ENCODE measurements at regions not wholly inside any gene's neighbourhood (a gene's known extent, or its start where the extent isn't known, plus 50 kb on each side); places are given as distances from the start of the nearest gene placed in this dataset.

DNA sequence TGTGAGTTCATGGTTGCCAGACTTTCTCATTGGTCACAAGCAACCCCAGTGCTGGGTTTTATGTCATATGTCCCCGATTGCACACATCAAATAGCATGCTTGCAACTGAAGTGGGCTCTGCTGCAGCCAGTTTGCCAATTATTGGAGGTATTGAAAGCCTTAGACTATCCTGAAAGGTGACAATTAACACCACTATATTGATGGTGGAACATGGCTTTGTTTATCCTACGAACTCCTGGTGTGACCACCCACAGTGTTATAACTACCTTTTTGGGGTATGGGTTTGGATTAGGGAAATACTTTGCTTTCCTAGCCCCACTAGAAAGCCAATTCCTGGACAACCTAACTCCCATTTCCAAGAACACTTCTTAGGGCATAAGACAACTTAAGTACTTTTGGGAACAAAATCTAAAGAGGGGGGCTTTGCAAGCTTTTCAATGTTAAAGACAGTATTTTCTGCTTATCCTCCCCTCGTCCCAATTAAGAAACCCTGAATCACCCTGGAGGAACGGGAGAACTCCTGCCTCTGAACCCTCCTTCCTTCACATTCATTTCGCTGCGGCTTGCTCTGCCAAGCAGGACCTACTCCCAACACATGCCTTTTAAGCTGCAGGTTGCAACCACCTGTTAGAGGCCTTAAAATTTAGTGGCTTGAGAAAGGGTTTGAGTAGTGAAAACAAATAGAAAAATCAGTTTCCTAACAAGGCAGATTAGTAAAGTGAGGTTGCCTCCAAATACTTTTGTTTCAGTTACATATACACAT is 80.3 kb upstream of the RBM19 start (continued):
- TF ChIP-seq, protein P1, sequence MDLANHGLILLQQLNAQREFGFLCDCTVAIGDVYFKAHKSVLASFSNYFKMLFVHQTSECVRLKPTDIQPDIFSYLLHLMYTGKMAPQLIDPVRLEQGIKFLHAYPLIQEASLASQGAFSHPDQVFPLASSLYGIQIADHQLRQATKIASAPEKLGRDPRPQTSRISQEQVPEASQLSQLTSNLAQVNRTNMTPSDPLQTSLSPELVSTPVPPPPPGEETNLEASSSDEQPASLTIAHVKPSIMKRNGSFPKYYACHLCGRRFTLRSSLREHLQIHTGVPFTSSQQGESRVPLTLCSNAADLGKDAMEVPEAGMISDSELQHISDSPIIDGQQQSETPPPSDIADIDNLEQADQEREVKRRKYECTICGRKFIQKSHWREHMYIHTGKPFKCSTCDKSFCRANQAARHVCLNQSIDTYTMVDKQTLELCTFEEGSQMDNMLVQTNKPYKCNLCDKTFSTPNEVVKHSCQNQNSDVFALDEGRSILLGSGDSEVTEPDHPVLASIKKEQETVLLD (IDR thresholded peaks at IDR 0.05): no peak
- TF ChIP-seq KLF10 (CRISPR knock-in tag; IDR thresholded peaks at IDR 0.05): no peak
- TF ChIP-seq ETS2 (tag; IDR thresholded peaks at IDR 0.05; ENCODE audit: borderline replicate concordance, poor library complexity, severe bottlenecking): no peak
- TF ChIP-seq ZNF431 (CRISPR knock-in tag; IDR thresholded peaks at IDR 0.05): no peak
- TF ChIP-seq TARDBP (IDR thresholded peaks at IDR 0.05): no peak

DNA sequence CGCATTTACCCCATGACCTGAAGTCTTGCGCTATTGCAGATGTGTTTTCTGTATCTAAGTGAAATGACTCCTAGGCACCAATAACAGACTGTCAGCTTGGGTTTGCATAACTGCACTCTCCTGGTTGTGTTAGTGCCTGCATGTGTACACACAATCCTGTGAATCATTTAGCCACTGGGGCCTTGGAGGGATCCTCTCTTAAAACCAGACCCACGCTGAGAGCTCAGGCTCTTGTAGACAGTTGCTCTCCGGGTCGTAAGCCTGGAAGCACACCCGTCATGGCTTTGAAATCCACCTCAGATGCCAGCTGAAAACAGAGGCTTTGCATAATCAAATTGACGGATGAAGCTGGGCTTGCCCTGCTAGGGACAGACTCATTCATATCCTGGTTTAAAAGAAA is 79.2 kb upstream of the RBM19 start:
- POLR2A ChIA-PET: interaction anchor here (0.7 kb wide), 1 partner anchor 9 kb away, joined by 3 read pairs; no protein-coding TSS in a partner anchor
- Histone ChIP-seq H3K4me2 (ENCODE audit: insufficient read depth, low read length) (no peak overlapping the region), H3K4me1 (replicated peaks in 1 of 2; ENCODE audit: control insufficient read depth in 2 of 2, insufficient read depth in 2 of 2, low read length in 2 of 2) (no peaks in the 10 kb centered on the region), H3K9me1 (ENCODE audit: control insufficient read depth, insufficient read depth, low read length) (no peaks in the 10 kb centered on the region), H3K9me3 (replicated peaks; ENCODE audit: control insufficient read depth, insufficient read depth, low read depth, low read length) (no peaks in the 10 kb centered on the region), H3K9ac (ENCODE audit: insufficient read depth in 1 of 2, low read depth in 2 of 2, low read length in 2 of 2) (no peak overlapping the region), H3K27me3 (ENCODE audit: control insufficient read depth in 2 of 2, insufficient read depth in 2 of 2, low read length in 2 of 2) (0 out of 5 replicates have a peak, but pooled peaks cover 0 to 7% of the 10 kb centered on the region in 2 experiments), H2AFZ (ENCODE audit: low read depth, low read length) (no peak overlapping the region), H3K27ac (ENCODE audit: extremely low read depth, low read depth, low read length) (no peak overlapping the region), H3K4me3 (no peak overlapping the region), H3K36me3 (ENCODE audit: control insufficient read depth, insufficient read depth, low read length) (no peaks in the 10 kb centered on the region), H4K20me1 (replicated peaks; ENCODE audit: control insufficient read depth, insufficient read depth, low read length) (no peaks in the 10 kb centered on the region), H3K79me2 (ENCODE audit: control insufficient read depth, insufficient read depth, low read length) (no peaks in the 10 kb centered on the region)
- BruUV-seq (replicated peaks): no TSS peak
- no peak for FAIRE-seq
- CTCF ChIA-PET (ENCODE audit: low intra/inter-chr PET ratio): no interaction called here
- in situ Hi-C loops (cut with MboI): no loop called here
- no peak for ATAC-seq
- no peak for DNase-seq (ENCODE audit: extremely low read depth in 1 of 4, low spot score in 3 of 4)
- WGBS (ENCODE audit: insufficient coverage, low coverage, missing lambda C conversion rate): 9% methylated on average over 7 of the region's 7 CpGs
- intact Hi-C loops (cut with micrococcal nuclease): no loop called here
- TF ChIP-seq, protein P2, sequence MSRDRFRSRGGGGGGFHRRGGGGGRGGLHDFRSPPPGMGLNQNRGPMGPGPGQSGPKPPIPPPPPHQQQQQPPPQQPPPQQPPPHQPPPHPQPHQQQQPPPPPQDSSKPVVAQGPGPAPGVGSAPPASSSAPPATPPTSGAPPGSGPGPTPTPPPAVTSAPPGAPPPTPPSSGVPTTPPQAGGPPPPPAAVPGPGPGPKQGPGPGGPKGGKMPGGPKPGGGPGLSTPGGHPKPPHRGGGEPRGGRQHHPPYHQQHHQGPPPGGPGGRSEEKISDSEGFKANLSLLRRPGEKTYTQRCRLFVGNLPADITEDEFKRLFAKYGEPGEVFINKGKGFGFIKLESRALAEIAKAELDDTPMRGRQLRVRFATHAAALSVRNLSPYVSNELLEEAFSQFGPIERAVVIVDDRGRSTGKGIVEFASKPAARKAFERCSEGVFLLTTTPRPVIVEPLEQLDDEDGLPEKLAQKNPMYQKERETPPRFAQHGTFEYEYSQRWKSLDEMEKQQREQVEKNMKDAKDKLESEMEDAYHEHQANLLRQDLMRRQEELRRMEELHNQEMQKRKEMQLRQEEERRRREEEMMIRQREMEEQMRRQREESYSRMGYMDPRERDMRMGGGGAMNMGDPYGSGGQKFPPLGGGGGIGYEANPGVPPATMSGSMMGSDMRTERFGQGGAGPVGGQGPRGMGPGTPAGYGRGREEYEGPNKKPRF (IDR thresholded peaks at IDR 0.05; ENCODE audit: low read depth, low read length): no peak
- TF ChIP-seq ZNF217 (CRISPR knock-in tag; IDR thresholded peaks at IDR 0.05): no peak
- no peak for TF ChIP-seq ARID4B (CRISPR knock-in tag; IDR thresholded peaks at IDR 0.05)
- TF ChIP-seq ADNP (tag; IDR thresholded peaks at IDR 0.05): no peak
- TF ChIP-seq ARNT (IDR thresholded peaks at IDR 0.05): no peak
- TF ChIP-seq CTBP1 (IDR thresholded peaks at IDR 0.05; ENCODE audit: borderline replicate concordance): no peak
- TF ChIP-seq, protein P3, sequence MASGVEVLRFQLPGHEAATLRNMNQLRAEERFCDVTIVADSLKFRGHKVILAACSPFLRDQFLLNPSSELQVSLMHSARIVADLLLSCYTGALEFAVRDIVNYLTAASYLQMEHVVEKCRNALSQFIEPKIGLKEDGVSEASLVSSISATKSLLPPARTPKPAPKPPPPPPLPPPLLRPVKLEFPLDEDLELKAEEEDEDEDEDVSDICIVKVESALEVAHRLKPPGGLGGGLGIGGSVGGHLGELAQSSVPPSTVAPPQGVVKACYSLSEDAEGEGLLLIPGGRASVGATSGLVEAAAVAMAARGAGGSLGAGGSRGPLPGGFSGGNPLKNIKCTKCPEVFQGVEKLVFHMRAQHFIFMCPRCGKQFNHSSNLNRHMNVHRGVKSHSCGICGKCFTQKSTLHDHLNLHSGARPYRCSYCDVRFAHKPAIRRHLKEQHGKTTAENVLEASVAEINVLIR (CRISPR knock-in tag; IDR thresholded peaks at IDR 0.05): no peak
